Left renal pelvis (tissue), 4 donors: ENCODE measurements at regions not wholly inside any gene's neighbourhood (a gene's known extent, or its start where the extent isn't known, plus 50 kb on each side); places are given as distances from the start of the nearest gene placed in this dataset.

Source experiments
- DNase-seq, 4 donors: peaks; one replicate each; pipeline ENCODE4 v3.0.0-alpha.2; 2013; ENCODE audit warnings: low read depth in 4 of 4, low spot score in 3 of 4

DNA sequence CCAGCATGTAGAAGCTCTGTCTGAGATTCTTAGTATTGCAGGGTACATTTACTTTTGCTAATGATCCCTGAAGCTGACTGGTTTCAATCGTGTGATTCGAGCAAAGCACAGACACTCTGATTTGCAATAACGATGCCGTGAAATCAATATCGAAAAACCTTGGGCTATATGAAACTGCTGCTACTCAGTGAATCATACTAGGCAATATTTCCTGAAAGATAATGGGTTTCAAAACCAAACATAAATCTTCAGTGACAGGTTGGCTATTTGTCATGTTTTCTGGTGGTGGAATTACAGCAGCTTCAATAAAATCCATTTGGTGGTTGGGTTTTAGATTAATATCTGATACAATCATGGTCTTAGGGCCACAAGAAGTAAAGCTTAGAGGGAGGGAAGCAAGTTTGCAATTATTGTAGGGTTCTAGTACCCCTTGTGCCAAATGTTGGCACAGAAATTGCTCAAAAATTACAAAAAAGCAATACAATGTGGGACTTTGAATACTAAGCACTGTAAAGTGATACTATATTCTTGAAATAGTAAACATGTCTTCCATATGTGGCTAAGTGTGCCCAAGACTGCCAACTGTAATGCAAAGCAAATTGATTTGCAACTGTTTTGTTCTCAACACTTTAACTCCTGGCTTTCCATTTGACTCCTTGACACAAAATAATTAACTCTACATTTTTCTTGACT lies 112.4 kb upstream of the JAZF1 start:
- no peak for DNase-seq

DNA sequence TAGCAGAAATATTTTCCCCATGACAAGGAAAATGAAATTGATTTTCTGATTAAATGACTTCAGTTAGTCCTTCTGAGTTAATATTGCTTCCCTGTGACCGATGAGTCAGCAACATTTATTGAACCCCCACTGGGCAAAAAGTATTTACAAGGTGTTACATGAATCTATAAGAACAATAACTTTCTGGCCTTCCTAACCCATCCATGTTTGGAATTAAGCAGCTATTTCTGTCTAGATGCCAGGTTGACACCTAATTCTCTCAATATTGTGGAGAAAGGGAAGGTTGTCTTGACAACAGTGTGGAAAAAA lies 112.9 kb upstream of the JAZF1 start:
- no peak for DNase-seq

DNA sequence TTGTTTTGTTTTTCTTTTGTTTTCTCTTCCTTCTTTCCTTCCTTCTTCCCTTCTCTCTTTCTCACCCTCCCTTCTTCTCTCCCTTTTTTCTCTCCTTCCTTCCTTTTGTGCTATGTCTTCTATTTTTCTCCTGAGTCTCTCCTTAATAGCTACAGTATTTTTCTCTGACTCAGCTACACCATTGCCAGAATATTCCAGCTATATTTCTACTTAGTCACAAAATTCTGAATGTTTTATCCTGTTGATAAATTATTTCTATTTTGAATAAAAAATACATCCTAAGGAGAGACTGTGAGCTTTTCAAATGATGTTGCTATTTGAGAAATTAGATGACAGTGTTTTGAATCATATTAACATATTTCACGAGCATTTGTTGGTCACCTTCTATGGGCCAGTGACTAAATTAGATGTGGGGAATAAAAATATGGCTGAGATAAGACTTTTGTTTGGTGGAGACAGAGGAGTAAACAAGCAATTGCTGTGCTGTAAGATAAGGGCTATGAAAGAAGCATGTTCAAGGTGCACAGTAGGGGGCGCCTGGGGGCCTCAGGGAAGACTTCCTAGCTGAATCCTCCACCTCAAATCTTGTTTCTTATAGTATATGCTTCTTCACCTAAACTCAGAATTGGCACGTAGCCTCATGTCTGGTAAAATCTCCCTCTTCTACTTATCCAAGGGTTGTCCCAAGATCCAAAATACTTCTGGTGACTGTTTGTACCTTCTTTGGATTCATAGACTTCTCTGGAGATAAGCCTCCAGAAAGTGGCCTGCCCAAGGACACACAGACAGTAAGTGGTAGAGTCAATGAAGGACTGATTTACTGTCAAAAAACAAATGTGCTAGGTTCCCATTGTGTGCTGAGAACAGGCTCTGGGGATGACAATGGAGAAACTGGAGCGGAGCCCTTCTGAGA lies 115.5 kb upstream of the CREB5 start:
- DNase-seq: no peak

DNA sequence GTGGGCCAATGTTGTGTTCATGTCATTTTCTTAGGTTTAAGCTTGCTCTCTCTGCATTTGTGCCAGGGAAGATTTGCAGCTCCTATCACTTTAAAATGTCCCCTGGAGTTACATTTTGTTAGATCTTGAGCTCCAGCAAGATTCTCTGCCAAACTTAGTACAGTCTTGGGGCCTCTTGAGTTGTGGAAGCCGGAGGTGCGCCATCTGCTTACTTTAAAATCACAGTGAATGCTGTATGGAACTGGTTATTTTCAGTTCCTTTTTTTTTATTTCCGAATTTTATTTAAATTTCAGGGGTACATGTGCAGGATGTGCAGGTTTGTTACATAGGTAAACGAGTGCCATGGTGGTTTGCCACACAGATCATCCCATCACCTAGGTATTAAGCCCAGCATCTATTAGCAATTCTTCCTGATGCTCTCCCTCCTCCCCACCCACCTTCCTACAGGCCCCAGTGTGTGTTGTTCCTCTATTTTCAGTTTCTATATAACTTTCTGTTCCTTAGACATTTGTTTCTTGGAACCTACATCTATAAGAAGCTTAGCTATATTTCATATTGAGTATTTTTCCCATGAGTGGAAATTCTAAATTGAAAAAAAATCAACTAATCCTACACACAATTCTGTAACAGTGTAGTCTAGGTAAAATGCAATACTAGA lies 114.4 kb upstream of the CREB5 start:
- DNase-seq: no peak

DNA sequence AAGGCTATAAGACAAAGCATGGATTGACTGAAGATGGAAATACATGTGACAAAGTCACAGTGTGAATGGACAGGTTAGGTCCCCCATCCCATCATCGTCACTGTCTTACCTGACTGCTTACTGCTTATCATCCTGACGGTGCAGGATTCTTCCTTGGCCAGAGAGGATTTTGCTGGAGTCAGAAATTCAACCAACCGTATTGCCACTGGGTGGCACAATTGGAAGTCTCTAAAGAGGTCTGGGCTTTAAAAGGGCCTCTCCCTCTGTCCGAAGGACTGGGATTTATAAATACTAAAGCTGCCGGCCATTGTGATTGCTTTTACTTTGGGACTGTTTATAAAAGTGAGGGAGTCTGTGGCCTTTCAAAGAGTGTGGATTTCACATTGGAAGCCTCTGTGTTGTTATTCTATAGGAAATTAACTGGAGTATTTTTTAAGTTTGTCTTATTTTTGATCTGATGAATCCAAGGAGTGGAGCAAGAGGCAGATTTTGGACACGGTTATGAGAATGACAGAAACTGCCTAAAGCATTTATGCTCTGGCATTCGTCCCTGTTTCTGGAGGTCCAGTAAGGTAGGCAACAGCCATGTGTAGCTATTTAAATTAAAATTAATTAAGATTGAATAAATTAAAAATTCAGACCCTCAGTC lies 113.3 kb upstream of the CREB5 start:
- peak in 3 of 4 donors; percentile 25 to 52 (median 37) for DNase-seq

DNA sequence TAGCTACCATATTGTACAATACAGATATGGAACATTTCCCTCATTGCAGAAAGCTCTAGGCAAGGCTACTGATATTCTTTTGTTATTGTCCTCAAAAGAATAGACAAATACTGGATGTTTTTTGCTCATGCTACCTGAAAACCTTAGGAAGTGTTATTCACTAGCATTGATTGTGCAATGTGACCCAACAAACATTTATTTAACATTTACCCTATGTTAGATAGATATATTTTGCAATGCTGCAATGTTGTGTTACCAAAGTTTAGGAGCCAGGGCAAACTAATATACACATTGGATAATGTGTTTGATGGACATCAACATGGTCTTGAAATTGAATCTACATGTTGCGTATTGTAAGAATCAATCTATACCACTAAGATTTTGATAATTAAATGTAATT lies 112.8 kb upstream of the CREB5 start:
- DNase-seq: no peak

DNA sequence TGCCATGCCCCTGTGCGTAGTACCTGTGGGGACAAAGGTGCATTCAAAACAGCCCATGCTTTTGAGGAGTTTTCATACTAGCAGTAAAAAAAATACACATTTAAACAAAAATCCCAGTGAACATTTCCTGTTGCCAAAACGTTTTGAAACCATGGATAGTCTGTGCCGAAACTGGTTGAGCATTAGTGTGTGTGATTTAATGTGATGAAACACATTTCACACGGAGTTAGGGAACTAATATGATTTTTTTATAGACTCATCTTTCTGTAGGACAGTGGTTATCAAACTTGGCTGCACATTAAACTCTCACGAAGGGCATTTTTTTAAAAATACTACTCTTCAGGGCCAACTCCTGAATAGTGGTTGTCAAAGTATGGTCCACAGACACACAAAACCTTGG lies 111.8 kb upstream of the CREB5 start:
- no peak for DNase-seq

DNA sequence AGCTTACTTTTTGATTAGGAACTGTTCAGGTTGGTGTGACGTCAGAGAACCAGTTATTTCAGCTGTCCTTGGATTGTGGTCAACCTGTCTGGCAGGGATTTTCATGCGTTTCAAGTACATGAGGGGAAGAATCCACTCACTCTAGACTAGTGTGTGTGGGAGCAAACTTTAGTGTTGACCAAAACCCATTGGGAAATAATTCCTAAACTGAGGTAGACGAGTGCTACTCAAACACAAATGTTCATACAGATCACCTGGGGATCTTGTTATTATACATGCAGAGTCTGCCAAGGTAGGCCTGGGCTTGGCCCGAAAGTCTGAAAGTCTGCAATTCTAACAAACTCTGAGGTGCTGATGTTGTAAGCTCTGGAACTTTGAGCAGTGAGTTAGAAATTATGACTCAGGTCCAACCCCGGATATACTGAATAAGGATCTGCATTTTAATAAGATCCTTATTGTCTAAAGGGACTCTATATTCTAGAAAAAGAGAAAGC lies 111.1 kb upstream of the CREB5 start:
- no peak for DNase-seq

DNA sequence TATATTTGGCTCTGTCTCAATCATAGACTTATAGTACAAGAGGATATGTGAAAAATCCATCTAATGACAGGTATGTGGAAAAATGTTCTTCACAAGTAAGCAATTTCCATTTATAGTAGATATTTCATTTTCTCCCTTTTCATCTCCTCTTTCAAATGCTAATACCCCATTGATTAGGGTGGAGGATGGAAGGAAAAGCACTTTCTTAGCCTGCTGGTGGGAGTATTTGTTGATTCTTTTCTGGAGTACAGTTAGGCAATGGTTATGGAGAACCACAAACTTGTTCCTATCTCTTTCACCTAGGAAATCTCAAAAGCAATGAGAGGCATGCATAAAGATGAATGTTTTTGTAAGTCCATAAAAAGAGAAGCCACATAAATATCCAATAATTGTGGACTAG lies 108.0 kb upstream of the CREB5 start:
- no peak for DNase-seq

DNA sequence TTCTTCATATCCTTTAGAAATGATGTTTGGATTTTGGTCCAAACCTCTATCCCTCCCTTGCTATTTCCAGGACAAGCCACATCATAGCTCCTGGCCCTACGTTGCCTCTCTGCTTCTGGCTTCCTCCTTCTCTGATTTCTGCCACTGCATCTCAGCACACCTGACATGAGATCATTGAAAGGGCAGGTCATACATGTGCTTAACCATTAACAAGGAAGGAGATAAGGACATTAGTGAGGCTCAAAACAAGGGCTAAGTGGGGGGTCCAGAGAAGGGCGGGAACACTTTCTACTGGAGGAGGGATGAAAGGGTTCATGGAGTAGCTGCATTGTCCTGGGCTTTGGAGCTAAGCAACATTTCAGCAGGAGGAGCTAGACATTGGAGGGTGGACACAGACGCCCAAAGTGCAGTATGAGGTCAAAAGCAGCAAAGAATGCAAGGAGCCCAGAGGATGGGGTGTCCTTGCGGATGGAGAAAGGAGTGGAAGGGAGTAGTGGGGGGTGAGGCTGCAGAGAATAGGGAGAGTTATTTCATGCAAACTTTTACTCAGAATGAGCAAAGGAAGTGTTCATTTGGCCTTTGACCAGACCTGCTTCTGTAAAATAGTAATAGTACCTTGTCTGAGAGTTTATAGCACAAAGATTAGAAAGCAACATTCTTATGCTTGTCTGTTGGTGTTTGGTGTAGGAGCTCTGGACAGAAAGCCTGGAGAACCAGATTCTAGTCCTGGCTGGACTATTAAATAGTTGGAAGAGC lies 102.4 kb upstream of the CREB5 start:
- no peak for DNase-seq

DNA sequence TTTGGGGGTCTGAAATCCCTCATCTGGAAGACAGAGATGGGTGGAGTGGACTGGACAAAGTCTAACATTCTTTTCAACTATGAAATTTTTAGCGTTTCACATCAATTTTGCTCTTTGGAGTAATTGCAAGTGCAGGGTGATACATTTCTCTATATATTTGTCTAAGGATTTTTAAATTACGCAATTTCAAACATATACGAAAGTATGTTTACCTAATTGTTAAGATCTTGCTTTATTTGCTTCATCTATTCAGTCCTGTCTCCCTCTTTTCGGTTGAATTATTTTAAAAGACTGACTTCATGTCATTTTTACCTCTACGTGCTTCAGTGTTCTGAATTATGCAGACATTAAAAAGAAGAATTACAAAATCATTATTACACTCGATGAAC lies 101.9 kb upstream of the CREB5 start:
- no peak for DNase-seq

DNA sequence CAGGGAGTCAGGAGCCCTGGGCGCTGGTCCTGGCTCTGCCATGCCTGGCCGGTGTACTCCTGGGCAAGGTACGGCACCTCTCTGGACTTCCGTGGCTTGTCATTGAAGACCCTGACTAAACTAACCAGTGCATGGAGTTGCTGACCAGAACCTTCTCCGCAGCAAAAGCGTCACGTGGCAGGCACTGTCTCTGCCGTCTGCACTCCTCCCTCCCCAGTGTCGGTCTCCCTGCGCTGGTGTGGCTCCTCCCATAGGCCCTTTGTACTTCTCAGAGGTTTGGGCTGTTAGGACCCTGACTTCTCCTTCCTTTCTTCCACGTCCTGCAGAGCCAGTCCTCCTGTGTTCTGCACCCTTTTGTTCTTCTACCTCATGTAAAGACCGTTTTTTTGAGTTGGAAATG lies 100.6 kb upstream of the CREB5 start:
- no peak for DNase-seq

DNA sequence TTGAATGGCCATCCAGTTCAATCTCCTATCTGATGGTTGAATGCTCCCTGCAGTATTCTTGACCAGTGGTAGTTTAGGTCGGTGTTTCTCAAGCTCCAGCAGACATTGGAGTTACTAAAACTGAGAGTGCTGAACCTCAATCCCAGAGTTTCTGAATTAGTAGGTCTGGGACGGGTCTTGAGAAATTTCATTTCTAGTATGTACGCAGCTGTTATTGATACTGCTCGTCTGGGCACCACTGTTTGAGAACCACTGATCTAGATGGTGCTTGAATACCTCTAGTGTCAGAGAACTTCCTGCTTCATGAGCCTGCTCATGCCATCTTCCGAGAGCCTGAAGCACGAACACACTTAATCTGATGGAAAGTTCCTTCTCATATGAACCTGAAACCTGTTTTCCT lies 99.4 kb upstream of the CREB5 start:
- no peak for DNase-seq

DNA sequence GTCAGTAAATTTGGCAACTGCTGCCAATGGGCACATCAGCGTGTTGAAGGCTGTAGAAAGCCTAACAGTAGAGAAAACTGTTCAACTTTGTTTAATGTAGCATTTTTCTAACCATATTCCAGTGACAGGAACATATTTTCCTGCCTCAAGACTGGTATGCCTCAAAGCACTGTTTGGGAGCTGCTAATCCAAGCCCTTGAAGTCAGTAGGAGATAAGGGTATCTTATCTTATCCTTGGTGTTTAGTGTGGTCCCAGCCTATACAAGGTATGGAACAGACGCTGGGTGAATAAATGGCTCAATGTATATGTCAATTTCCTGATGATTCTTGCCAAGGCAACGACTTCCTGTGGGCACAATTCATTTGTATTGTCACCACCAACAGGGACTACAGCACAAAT lies 97.5 kb upstream of the CREB5 start:
- DNase-seq: no peak

DNA sequence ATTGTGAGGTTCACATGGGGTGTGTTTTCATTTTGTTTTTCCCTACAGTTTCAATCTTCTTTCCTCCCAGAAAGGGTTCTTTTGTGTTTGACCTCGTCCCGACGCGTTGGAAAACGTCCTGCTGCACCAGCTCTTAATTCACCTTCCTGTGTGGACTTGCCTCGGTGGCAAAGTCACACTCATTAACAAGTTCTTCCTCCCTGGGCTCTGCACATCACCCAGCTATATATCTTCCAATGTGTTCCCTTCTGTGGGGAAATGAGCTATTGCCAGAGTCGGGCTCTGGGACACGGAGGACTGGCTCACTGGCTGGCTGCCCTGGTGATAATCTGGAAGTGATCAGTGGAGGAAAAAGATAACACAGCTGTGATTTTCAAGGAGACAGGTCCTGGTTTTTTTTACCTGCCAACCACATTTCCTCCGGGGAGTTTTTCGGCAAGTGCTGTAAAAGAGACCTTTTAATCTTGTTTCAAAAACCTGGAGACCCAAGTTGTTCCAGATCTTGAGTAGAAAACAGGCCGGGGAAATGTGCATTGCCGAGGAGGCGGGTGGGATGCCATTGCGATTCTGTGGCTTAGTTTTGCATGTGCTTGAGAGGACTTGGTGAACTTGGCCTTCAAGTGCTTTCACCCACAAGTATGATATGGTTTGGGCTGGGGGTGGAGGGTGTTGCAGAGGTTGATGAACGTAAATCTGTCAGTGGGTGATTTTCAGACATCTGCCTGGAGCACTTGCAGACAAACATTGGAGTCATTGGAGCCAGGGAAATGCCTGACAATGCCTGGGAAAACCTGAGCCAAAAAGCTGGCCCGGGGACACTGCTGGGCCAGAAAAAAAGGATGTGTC lies 96.5 kb upstream of the CREB5 start:
- no peak for DNase-seq

DNA sequence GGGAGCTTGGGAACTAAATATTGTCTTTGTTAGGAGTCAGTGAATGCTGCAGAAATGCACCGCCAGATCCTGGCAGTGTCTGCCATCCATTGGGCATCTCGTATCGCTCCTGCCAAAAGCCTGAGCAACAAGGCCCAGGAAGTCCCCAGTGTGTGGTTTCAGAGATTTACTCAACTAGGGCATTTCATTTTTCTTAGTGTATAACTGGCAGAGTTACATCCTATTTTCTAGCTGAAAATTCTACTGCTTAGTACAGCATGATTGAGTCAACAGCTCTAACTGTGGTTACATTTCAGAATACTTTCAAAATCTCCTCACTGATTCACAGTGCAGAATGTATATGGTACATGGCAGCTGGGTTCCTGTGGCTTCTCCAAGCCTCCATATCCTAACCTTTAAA lies 95.8 kb upstream of the CREB5 start:
- no peak for DNase-seq

DNA sequence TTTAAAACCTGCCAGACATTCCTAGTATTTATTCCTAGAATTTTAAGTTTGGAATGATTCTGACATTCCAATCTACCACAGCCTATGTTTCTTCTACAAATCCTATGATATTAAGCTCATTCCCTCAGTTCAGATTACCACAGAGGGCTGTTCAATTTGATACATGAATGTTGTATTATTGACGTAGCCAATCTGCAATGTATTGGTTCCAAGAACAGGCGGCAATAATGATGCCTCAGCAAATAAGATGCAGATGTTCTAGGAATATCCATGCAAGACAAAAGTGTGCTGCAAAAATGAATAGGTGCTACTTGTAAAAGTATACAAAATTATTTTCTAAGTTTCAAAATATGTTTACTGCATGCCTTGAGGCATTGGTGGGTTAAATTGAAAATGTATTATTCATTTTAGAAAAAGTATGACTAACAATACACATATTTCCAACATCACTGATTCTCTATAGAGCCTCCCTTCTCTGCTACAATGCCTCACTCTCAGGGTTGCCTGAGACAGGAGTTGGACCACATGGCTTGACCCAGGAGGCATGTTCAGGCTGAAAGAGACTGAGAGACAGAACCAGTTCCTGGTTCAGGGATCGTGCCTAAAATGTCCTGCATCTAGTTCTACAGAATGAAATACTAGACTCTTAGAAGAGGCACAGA lies 94.1 kb upstream of the CREB5 start:
- no peak for DNase-seq

DNA sequence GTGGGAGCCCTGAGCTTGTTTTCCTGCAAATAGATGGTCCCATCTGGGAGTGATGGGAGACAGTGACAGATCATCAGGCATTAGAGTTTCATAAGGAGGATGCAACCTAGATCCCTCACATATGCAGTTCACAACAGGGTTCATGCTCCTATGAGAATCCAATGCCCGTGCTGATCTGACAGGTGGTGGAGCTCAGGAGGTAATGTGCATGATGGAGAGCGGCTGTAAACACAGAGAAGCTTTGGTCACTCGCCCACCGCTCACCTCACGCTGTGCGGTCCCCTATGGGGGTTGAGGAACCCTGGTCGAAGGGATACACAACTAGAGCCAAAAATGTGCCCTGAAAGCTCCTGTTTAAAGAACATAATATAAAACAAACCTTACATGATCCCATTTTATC lies 88.5 kb upstream of the CREB5 start:
- no peak for DNase-seq

DNA sequence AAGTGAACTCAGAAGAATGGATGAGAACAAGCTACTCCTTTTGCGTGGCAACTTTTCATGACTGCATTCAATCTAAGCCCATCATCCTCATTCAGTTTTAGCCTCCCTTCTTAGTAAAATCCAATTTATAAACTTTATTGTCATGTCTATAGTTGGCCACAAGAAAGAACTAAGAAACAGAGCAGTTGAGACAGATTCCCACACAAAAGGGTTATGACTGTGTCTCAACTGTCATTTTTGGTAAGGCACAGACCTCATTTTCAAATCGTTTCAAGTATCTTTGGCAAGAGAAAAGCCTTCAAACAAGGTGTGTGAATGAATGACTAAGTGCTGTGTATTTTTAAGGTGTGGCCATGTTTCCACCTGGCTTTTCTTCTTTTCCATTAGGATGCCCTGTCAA lies 84.2 kb upstream of the CREB5 start:
- DNase-seq: no peak
